Retinal pigment epithelial cell (primary cell): ENCODE measurements at regions not wholly inside any gene's neighbourhood (a gene's known extent, or its start where the extent isn't known, plus 50 kb on each side); places are given as distances from the start of the nearest gene placed in this dataset.

Experiments
- DNase-seq: peaks from one replicate; pipeline ENCODE4 v3.0.0-alpha.2; 2010; ENCODE audit warnings: low read depth
- H3K4me3 ChIP-seq: 2 replicates; pipeline ENCODE4 v1.5.1; 2011; ENCODE audit warnings: mild to moderate bottlenecking, low read length, control low read depth, moderate library complexity
- CTCF ChIP-seq: conservative IDR thresholded peaks from 2 replicates; pipeline ENCODE4 v1.5.1; 2011; ENCODE audit warnings: low read depth, low read length, control low read depth, inconsistent platforms

DNA sequence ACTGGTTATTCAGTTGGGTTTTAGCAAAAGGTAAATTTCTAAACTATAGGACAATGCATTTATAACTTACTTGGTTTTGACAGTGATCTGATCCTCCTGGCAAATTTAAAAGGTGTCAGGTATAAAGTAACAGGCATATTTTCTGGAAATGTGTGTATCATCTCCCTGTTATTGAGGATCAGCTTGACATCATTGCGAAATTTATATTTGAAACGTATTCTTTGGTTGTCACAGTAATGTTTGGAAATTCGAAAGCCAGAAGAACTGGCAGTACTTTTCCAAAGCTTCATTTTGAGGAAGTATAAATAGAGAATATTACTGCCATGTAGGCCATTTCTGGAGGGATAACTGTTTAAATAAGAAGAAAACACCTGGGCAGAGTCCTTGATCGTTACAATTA lies 422.2 kb upstream of the NRXN1 start:
- H3K4me3 ChIP-seq, result no peak overlapping the region
- TF ChIP-seq CTCF, result no peak
- no peak for DNase-seq

DNA sequence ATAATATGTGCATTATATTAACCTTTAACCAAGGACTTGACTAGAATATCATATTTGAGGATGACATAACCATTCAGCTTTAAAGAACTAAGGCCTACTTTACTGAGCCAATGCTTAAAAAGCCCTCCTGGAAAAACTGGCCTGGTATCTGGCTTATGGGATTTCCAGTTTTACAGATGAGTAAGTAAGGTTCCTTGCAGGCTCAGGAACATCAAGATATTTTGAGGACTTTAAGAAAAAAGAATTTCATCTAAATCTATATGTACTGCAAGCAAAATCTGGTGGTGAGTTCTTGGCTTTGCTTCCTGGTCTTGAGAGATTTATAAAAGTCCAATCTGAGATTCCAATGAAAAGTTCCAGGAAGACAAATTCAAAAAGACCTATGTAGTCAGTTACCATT lies 417.0 kb upstream of the NRXN1 start:
- DNase-seq, result no peak
- TF ChIP-seq CTCF, result no peak
- no peak overlapping the region for H3K4me3 ChIP-seq

DNA sequence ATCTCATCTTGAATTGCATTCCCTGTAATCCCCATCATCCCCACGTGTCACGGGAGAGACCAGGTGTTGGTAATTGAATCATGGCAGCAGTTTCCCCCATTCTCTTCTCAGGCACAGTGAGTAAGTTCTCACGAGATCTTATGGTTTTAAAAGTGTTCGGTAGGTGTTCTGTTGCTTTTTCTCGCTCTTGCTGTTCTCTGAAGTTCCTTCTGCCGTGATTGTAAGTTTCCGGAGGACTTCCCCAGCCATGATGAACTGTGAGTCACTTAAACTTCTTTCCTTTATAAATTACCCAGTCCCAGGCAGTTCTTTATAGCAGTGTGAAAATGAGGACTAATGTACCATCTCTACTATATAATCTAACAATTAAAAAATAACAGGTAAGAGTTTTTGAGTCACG lies 409.9 kb upstream of the NRXN1 start:
- no peak for TF ChIP-seq CTCF

DNA sequence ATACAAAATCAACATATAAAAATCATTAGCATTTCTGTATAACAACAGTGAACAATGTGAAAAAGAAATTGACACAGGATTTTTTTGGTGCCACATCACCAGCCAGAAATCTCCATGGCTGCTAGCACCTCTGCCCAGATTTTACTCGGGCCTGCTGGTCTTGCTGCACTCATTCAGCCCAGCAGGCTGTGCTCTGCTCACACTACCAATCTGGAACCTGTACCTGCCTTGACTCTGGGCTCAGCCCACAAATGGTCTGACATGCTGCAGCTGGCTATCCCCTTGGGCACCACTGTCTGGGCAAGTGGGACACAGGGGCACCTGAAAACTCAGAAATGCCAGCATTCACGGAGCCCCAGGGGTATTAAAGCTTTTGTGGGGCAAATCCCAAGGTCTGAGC lies 392.5 kb upstream of the NRXN1 start:
- no peak for TF ChIP-seq CTCF
- H3K4me3 ChIP-seq, result no peak overlapping the region
- DNase-seq, result no peak

More for the DNA sequence above, 409.9 kb upstream of the NRXN1 start:
- no peak for DNase-seq
- no peak overlapping the region for H3K4me3 ChIP-seq

DNA sequence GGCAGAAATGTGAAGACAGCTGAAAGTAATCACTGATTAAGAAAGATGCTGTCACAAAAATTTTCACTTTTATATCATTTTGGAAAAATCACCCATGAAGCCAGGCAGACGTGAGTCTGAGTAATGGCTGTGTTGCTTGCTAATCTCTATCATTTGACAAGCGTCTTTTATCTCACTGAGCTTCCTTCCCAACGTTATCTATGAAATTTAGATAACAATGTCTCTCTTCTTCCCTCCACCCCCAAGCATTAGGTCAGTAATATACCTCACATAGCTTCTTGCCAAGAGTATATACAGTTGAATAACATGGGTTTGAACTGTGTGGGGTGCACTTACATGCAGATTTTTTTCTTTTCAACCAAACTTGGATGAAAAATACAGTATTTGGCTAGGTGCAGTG lies 388.6 kb upstream of the NRXN1 start:
- no peak overlapping the region for H3K4me3 ChIP-seq
- no peak for DNase-seq
- TF ChIP-seq CTCF, result no peak

DNA sequence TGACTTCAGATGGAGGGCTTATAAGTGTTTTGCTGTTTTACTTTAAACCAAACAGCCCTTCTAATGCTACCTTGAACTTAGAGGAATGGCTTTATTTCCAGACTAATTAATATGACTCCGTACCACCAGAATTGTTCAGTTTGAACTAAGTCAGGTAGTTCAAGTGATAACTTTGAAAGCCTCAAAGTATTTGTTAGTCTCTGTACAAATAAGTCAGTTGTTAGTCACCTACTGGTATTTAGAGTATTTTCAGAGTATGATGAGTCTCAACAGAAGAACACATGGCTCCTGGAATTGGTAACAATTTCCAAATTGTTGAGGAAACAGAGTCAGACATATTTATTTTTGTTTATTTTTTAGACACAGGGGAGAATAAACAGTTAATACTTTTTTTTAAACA lies 381.8 kb upstream of the NRXN1 start:
- TF ChIP-seq CTCF, result no peak
- DNase-seq, result no peak
- H3K4me3 ChIP-seq, result no peak overlapping the region

DNA sequence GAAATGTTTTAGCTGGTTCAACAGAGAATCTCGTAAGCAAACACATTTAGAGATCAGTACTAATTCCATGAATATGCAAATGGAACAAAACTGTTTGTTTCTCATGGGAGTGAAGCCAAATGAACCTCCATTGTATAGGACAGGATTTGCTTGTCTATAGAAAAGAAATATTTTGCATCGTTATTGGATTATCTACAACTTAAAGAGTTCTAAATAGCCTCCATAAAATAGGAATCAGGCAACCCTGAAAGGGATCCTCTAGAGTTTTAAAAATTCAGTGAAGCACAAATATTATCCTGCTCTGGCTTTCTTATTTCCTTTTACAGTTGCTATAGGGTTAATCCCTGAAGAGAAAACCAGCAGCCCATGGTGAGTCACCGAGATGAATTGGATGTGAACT lies 378.4 kb upstream of the NRXN1 start:
- no peak overlapping the region for H3K4me3 ChIP-seq
- TF ChIP-seq CTCF, result no peak
- no peak for DNase-seq
